Panc1 (cell line): ENCODE measurements at regions not wholly inside any gene's neighbourhood (a gene's known extent, or its start where the extent isn't known, plus 50 kb on each side); places are given as distances from the start of the nearest gene placed in this dataset.

ENCODE experiments used
- POLR2AphosphoS5 ChIP-seq: IDR thresholded peaks from 2 replicates; pipeline ENCODE4 v1.6.1; 2012; ENCODE audit warnings: mild to moderate bottlenecking, low read depth, low read length, moderate library complexity
- SIN3A ChIP-seq: IDR thresholded peaks from 2 replicates; pipeline ENCODE4 v1.6.1; 2012; ENCODE audit warnings: low read depth, mild to moderate bottlenecking, low read length, moderate library complexity, borderline replicate concordance; ENCODE audit not compliant: insufficient read depth
- TF ChIP-seq, protein P1 (sequence below): fragments of 450-650 bp; IDR thresholded peaks from 2 replicates; pipeline ENCODE4 v1.5.1; 2017; ENCODE audit warnings: mild to moderate bottlenecking
- TF ChIP-seq, protein P2 (sequence below), 2 experiments: IDR thresholded peaks; 2 replicates each; pipeline ENCODE4 v1.6.1; 2011 to 2012; ENCODE audit warnings: low read depth in 2 of 2, control low read depth in 1 of 2, low read length in 1 of 2, mild to moderate bottlenecking in 1 of 2, moderate library complexity in 1 of 2; ENCODE audit not compliant: insufficient read depth in 1 of 2

DNA sequence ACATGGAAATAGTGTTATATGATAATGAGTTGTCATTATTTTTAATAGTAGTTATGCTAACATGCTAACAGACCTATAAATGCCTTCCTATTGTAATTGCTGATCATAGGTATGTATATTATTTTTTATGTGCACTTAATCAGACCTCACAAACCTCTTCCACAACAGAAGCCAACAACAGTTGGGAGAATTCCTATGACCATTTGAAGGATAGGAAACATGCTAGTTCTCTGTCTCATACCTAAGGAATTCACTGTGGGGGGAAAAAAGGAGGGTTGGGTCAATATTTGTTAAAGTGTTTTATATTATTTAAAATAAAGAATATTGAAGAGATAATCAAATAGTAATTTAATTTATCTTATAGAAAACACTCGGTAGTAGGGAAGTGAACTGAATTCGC, 990.9 kb downstream of the EPHA7 start:
- TF ChIP-seq, protein P1, sequence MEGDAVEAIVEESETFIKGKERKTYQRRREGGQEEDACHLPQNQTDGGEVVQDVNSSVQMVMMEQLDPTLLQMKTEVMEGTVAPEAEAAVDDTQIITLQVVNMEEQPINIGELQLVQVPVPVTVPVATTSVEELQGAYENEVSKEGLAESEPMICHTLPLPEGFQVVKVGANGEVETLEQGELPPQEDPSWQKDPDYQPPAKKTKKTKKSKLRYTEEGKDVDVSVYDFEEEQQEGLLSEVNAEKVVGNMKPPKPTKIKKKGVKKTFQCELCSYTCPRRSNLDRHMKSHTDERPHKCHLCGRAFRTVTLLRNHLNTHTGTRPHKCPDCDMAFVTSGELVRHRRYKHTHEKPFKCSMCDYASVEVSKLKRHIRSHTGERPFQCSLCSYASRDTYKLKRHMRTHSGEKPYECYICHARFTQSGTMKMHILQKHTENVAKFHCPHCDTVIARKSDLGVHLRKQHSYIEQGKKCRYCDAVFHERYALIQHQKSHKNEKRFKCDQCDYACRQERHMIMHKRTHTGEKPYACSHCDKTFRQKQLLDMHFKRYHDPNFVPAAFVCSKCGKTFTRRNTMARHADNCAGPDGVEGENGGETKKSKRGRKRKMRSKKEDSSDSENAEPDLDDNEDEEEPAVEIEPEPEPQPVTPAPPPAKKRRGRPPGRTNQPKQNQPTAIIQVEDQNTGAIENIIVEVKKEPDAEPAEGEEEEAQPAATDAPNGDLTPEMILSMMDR: no peak
- TF ChIP-seq, protein P2, sequence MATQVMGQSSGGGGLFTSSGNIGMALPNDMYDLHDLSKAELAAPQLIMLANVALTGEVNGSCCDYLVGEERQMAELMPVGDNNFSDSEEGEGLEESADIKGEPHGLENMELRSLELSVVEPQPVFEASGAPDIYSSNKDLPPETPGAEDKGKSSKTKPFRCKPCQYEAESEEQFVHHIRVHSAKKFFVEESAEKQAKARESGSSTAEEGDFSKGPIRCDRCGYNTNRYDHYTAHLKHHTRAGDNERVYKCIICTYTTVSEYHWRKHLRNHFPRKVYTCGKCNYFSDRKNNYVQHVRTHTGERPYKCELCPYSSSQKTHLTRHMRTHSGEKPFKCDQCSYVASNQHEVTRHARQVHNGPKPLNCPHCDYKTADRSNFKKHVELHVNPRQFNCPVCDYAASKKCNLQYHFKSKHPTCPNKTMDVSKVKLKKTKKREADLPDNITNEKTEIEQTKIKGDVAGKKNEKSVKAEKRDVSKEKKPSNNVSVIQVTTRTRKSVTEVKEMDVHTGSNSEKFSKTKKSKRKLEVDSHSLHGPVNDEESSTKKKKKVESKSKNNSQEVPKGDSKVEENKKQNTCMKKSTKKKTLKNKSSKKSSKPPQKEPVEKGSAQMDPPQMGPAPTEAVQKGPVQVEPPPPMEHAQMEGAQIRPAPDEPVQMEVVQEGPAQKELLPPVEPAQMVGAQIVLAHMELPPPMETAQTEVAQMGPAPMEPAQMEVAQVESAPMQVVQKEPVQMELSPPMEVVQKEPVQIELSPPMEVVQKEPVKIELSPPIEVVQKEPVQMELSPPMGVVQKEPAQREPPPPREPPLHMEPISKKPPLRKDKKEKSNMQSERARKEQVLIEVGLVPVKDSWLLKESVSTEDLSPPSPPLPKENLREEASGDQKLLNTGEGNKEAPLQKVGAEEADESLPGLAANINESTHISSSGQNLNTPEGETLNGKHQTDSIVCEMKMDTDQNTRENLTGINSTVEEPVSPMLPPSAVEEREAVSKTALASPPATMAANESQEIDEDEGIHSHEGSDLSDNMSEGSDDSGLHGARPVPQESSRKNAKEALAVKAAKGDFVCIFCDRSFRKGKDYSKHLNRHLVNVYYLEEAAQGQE (IDR thresholded peaks at IDR 0.05; ENCODE audit: insufficient read depth in 1 of 2, low read depth in 2 of 2, low read length in 1 of 2): no peak
- no peak for TF ChIP-seq POLR2AphosphoS5
- no peak for TF ChIP-seq SIN3A
